ENCODE measurements at regions not wholly inside any gene's neighbourhood (a gene's known extent, or its start where the extent isn't known, plus 50 kb on each side); places are given as distances from the start of the nearest gene placed in this dataset.
A peak's percentile ranks its signal among the peaks of the same experiment; 100 is the strongest.
"Not testable (repeated sequence)": the region's sequence is repeated elsewhere in the genome, so short reads cannot be mapped to it uniquely, and the experiment has no call there.

DNA sequence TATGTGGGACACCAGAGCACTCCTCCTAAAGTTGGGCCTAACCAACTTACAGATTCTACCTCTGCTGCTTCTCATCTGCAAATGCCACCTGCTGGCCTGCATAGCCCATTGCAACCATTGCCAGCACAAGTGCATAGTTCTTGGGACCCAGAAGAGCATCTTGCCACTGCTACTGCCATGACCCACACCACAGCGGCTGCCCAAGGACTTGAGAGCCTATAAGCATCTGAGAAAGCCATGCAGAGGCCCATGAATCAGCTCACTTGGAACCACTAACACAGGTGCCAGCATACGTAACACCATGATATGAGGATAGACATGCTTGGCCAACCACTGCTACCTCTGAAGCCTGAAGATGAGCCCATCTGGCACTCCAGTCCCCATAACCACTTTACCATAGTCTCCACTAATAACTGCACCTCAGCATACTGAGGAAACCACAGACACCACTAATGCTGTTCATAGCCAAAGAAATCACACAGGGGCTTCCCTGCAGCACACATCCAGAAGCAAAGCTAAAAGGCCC, 258.1 kb upstream of the AGTR2 start:
- DNase-seq, result no peak

DNA sequence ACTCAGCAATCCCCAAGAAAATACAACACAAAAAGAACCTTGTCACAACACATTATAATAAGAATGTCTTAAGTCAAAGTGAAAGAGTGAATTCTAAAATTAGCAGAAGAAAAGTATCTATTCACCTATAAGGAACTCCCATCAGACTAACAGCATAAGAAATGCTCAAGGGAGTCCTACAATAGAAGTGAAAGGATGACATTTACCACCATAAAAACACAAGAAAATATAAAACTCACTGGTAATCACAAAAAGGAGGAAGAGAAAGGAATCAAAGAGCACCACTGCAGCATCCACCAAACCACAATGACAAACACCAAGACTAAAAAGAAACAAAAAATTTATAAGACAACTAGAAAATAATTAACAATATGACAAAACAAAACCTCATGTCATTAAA, 257.0 kb upstream of the AGTR2 start:
- DNase-seq, result no peak

DNA sequence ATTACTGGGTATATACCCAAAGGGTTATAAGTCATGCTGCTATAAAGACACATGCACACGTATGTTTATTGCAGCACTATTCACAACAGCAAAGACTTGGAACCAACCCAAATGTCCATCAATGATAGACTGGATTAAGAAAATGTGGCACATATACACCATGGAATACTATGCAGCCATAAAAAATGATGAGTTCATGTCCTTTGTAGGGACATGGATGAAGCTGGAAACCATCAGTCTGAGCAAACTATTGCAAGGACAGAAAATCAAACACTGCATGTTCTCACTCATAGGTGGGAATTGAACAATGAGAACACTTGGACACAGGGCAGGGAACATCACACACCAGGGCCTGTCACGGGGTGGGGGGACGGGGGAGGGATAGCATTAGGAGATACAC, 254.9 kb upstream of the AGTR2 start:
- DNase-seq, result not testable (repeated sequence)

DNA sequence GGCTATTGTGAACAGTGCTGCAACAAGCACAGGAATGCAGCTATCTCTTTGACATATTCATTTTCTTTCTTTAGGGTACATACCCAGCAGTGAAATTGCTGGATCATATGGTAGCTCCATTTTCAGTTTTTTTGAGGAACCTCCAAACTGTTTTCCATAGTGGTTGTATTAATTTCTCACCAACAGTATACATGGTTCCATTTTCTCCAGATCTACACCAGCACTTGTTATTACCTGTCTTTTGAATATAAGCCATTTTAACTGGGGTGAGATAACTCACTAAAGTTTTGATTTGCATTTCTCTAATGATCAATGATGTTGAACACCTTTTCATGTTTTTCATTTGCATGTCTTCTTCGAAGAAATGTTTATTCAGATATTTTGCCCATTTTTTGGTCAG, 241.1 kb upstream of the AGTR2 start:
- no peak for DNase-seq

DNA sequence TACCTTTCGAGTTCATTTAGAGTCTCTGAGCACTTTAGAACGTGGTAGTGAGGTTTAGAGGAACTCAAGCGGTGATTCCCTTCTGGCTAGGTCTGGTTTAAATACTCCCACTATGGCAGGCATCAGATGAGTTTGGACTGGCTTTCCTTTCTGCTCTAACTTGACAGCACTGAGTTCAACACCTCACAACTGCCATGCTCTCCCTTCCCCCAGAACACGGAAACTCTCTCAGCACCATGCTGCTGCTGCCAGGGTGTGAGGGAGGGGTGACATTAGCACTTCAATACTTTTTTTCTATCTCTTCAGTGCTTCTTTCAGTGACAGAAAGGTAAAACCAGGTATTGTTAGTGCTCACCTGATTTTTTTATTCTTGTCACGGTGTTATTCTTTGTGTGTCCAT, 234.5 kb upstream of the AGTR2 start:
- DNase-seq, result no peak

DNA sequence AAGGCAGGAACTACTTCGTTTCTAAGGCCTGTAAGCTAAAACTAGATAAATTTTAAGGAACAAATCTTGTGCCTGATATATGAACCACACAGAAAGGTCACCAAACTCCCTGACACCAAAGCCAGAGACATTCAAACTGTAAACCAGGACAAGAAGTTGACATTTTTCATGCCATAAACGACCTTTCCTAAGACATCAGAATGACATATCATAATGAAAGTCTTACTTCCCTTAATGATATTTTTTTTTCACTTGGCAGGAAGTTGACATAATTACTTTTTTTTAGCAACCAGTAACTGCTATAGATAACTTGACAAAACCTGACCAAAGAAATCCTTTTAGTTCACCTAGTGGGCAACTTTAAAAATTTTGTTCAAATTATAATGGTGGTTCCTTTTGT, 231.5 kb upstream of the AGTR2 start:
- no peak for DNase-seq

DNA sequence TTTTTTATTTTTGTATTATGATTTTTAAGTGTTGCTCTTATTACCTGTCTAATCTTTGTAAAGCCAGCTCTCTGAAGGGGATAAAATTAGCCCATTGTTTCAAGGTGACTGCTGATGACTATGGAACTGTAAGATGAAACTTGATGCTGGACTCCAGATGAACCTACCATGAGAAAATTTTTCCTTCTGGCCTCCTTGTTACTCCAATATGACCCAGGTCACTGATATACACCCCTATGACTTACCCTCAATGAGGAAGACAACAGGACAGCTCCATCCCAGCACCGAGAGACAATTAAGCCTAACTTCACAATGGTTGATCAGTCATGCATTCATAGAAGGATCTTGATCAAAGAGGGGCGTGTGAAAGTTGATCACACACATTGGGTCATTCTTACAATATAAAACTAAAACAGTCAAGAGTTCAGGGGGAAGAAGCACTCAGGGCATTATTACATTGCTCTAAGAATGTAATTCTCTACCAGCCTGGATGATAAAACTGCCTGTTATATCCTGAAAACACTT, 230.8 kb upstream of the AGTR2 start:
- DNase-seq, result no peak

DNA sequence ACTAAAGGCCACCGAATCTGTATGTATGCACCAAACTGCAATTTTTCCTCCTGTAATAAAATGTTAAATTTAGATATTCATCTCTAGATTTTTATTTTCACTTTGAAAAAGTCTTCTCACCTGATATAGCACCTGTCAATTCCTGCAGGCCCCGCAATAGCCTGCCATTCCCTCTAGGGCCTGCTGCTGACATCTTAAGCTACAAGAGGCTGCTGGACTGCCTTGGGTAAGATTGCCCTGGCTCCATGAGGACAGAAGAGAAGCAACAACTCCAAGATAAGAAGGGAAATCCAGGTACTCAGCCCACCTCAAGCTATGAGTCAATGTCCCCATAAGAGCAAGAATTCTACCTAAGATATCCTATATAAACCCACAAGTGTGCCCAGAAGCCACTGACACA, 230.2 kb upstream of the AGTR2 start:
- DNase-seq, result no peak

DNA sequence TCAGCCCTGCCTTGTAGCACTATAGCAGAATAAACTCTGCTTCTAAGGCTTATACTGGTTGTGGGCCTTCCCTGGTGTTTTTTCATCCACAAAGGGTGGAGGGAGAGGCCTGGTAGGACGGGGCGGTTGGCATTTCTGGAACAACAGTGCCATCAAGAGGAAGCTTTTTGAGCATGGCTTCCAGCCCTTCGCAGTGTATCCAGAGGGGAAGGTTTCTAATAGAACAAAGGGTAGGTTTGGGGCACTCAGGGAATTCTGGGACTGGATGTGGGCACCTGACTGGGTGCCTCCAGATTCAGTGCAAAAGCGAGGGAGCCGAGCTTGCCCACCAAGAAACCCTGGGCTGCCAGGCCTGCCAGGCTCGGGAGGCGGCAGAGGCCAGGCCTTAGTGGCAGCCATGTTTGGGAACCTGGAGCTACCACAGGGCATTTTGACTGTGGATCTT, 229.6 kb upstream of the AGTR2 start:
- DNase-seq, result peak; percentile 38

DNA sequence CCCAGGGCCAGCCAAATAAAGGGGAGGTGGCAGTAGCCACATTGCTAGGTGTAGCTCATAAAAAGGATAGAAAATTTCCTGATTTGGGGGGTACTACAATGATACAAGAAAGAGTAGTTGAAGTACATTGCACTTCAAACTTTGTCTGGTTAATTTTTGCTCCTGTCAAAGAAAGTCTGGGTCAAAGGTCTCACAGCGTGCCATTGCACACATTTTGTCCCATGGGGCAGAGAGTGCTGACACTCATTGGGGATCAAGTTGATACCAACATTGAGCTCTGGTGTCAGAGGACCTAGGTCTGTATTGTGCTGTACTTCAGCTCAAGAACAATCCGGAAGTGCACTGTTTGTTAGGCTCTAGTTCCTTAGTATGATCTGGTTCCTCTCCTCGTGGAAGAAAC, 229.2 kb upstream of the AGTR2 start:
- no peak for DNase-seq

DNA sequence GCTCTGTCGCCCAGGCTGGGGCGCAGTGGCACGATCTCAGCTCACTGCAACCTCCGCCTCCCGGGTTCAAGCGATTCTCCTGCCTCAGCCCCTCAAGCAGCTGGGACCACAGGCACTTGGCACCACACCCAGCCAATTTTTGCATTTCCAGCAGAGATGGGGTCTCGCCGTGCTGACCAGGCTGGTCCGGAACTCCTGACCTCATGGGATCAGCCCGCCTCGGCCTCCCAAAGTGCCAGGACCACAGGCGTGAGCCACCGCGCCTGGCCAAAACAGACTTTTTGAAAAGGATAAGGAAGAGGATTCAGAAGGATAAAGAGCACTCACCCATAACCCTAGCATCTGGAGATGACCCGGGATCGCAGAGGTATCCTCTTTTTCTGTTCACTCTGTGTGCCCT, 224.5 kb upstream of the AGTR2 start:
- no peak for DNase-seq

DNA sequence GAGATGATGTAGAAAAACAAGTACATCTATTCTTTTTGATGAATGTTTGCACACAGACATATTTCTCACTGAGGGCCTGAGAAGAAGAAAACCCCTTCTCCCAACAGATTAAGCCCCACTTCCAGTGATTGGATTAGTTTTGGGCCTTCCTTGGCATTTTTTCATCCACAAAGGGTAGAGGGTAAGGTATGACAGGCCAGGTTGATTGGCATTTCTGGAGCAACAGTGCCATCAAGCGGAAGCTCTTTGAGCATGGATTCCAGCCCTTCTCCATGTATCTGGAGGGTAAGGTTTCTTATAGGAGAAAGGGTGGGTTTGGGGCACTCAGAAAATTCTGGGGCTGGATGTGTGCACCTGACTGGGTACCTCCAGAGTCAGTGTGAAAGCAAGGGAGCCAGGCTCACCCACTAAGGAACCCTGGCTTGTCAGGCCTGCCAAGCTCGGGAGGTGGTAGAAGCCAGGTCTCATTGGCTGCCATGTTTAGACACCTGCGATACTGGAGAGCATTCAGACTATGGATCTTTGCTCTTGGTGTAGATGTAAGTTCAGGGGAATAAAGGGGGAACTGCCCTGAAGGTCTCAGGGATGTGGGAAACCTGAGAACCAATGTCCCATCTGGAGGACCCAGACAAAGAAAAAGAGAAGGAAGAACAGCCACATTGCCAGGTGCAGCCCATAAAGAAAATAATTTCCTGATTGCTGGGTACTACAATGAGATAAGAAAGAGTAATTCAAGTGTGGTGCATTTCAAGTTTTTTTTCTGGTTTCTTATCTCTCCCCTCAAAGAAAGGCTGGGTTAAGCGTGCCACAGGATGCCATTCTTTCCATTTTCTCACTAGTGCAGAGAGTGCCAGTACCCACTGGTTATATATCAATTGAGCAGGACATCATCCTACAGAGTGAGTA, 222.3 kb upstream of the AGTR2 start:
- DNase-seq, result no peak

DNA sequence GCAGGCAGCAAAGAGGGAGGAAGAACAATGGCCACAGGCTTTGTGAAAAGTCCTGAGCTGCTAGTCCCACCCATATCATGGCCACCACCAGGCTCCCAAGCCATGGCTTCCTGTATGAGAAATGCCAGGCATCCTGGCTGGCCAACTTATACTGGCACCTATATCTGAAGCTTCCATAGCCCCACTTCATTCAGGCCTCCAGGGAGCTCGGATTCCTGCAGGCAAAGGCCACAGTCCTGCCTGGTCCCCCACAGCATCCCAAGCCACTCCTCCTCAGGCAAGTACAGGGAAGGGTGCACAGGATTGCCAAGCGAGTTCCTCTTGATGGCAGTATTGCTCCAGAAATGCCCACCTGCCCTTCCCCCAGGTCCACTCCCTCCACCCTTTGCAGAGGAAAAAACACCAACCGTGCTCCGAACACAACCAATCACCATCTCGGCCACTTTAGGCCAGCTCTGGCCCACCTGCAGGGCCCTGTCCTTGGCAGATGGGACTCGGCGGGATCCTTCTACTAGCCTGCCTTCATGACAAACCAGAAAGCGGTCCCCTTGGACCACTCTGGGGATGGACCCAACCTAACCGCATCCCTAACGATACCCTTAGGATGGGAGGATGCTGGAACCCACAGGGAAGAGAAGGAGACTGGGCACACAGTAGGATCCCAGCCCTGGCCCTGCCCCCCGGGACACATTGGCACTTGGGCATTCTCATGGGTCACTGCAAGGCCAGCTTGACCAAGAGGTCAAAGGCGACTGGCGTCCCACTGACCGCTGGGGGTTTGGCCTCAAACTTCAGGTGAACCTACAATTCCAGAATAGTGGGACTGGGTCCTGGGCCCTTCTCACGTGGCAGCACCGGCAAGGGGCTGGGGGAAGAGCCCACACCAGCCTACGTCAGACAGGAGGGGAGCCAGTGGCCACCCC, 220.4 kb upstream of the AGTR2 start:
- peak; percentile 43 for DNase-seq

DNA sequence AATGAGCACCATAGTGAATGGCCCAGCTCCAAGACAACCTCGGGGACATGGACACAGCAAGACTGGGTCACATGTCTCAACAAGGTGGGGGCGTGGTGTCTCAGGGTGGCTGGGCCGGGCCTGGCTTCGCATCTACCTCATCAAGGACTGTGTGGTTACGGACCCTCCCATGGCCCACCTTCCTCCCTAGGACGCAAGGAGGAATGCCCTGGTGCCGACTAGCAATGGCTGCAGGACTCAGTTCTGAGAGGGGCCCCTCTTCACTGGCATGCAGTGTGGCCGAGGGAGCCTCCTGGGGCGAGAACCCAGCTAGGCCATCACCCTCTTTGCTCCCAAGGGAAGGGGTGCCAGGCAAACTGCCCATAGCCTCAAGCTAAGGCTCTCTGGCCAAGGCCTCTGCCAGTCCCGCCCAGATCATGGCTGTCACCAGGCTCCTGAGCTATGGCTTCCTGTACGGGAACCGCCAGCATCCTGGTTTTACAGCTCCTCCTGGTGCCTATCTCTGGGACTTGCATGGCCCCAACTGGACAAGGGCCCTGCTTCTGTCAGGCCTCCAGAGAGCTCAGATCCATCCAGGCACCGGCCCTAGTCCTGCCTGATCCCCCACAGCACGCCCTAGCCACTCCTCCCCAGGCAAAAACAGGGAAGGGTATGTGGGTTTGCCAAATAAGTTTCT, 218.0 kb upstream of the AGTR2 start:
- no peak for DNase-seq

DNA sequence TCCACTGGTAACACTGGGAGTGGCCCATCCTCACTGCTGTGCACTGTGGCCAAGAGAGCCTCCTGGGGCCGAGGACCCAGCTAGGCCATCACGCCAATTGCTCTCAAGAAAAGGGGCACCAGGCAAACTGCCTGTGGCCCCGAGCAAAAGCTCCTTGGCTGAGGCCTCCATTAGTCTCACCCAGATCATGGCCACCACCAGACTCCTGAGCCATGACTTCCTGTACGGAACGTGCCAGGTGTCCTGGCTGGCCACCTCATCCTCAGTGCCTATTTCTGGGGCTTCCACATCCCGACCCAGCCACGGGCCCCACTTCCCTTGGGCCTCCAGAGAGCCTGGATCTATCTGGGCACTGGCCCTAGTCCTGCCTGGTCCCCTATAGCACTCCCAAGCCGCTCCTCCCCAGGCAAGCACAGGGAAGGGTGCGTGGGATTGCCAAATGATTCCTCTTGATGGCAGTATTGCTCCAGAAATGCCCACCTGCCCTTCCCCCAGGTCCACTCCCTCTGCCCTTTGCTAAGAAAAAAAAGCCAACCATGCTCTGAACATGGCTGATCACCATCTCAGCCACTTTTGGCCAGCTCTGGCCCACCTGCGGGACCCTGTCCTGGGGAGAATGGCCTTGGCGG, 212.6 kb upstream of the AGTR2 start:
- DNase-seq, result no peak

DNA sequence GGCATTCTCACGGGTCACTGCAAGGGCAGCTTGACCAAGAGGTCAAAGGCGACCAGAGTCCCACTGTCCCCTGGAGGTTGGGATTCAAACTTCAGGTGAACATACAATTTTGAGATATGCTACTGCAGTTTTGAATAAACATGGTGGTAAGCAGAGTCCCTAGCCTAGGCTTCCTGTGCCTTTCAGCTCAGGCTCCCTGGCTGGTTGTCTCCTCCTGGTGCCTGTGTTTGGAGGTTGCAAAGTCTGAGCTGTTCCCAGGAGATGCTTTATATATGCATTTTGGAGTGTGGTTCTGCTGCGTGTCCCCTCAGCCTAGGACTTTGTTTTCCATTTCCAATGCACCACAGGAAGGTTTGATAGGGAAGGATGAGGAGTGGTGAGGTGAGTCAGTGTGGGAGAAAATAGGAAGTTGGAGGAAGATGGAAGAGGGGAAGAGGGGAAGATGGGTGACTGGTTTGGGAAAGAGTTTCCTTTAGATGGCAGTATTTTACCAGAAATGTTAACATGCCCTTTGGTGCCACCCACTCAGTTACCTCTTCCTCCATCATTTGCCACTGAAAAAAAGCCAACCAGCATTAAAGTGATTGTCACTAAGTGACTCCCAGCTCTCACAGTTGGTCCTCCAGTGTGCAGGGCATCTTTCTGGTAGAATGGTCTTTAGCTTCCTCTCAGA, 211.7 kb upstream of the AGTR2 start:
- peak; percentile 23 for DNase-seq

DNA sequence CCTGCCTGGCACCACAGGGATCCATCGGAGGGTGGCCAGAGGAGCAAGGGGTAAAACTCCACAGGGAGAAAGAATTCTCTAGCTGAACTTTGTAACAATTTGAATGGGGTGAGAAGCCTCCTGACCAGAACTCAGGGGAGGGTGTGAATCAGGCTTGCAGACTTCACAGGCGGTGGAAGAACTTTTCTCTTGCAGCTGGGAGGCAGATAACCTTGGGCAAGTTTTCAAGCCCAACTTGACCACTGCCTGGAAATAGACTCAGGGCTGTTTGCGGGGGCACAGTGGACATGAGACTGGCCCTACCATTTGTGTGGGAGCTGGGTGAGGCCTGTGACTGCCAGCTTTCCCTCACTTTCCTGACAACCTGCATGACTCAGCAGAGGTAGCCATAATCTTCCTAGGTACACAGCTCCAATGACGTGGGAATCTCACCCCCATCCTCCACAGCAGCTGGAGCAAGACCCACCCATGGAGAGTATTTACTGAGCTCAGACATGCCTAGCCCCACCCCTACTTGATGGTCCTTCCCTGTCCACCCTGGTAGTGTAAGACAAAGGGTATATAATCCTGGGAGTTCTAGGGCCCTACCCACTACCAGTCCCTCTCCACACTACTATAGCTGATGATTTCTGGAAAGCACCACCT, 210.0 kb upstream of the AGTR2 start:
- DNase-seq, result peak; percentile 60

DNA sequence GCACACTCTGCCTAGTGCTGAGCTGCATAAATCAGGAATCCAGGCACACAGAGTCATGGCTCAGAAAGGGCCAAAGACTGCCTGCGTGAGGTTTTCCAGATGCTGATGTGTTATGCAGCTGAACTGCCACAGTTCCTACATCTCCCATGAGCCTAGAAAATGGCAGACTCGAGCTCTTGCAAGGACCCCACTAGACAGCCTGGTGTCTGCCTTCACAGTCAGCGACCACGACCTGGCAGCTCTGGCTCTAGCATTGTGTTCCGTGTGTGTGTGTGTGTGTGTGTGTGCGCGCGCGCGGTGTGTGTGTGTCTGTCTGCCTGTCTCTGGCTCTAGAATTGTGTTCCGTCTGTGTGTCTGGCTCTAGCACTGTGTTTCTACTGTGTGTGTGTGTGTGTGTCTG, 203.6 kb upstream of the AGTR2 start:
- peak; percentile 11 for DNase-seq

DNA sequence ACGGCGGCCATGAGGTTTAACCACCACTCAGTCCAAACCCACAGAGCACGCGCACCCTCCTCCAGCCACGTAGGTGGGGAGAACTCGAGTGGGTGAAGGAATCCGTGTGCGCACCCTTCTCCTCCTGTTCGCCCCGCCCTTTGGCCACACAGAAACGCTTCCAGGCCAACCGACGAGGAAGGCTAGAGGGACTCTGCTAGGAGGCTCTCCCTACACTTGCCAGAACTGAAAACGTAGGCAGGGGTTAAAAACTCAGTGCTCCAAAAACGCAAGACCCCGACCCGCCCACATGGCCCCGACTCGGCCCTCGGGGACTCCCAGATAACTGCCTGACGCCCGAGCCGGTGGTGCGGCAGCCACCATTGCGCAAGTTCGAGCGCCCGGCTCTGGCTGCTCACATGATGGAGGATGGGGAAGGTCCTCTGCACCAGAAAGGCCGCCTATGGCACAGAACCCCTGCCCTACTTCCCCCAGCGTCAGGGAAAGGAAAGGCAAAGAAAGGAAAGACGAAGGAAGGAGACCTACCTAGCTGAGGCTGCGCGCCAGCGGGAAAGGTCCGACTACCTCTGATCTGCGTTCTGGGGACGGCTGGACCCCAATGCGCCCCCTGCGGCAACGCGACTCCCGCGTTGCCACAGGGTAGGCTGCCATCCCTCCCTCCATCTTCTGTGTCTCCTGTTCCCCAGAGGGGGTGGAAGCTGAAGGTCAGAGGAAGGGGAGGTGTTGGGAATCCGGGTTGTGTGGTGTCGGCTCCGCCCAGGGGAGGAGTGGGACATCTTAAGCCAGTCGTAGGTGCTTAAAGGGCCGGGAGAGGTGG, 201.9 kb upstream of the AGTR2 start:
- peak; percentile 61 for DNase-seq

DNA sequence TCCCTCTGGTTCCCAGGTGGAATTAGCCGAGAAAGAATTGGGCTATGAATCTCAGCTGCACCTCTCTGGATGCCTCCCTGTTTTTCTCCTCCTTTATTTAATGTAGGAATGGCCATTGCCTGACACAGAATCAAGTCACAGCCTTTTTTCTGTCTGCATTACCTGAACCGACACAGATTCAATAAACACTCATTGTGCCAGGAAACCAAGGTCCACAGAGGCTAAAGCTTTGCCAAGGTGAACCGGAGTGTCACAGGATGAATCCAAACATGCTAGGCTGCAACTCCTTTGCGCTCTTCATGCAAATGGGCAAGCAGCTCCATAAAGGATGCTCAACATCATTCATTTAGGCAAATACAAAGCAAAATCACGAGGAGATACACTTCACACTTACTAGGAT, 199.8 kb upstream of the AGTR2 start:
- no peak for DNase-seq

Measured in COR-L47 (cell line).